HG03159 (cell line): ENCODE measurements at regions not wholly inside any gene's neighbourhood (a gene's known extent, or its start where the extent isn't known, plus 50 kb on each side); places are given as distances from the start of the nearest gene placed in this dataset.
"Not testable (repeated sequence)": the region's sequence is repeated elsewhere in the genome, so short reads cannot be mapped to it uniquely, and the experiment has no call there.

ENCODE experiments used
- ATAC-seq: cut with Tn5 transposase; IDR thresholded peaks from one replicate; pipeline ENCODE4 v1.9.1; 2021; ENCODE audit warnings: mild to moderate bottlenecking, moderate library complexity; ENCODE audit not compliant: unreplicated experiment

- no peak for ATAC-seq
These were observed 448.2 kb downstream of the SEMA3D start for GRCh38 chr7:84738583-84739150.

DNA sequence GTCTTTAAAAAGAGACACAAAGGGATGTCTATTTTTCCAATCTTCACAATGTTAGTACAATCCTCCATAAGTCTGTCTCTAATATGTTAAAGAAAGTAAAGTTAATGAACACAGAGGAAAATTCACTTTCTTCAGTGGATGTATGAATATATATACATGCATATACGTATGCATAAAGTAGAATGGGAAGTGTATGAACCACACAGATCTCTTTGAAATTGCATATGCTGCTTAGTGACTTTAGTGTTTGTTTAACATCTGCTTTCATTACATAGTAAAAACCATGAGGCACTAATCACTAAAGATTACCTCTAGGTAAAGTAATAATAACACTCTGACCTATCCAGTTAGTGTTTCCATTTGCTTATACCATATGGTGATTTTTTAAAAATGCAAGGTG lies 451.2 kb downstream of the SEMA3D start:
- ATAC-seq, result no peak

GRCh38 chr7:84735011-84735410 lies 451.8 kb downstream of the SEMA3D start:
- ATAC-seq, result no peak

DNA sequence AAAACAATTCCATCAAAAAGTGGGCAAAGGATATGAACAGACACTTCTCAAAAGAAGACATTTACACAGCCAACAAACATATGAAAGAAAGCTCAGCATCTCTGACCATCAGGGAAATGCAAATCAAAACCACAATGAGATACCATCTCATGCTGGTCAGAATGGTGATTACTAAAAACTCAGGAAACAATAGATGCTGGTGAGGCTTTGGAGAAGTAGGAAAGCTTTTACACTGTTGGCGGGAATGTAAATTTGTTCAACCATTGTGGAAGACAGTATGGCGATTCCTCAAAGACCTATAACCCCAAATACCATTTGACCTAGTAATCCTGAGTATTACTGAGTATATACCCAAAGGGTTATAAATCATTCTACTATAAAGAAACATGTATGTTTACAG lies 452.9 kb downstream of the SEMA3D start:
- not testable (repeated sequence) for ATAC-seq

DNA sequence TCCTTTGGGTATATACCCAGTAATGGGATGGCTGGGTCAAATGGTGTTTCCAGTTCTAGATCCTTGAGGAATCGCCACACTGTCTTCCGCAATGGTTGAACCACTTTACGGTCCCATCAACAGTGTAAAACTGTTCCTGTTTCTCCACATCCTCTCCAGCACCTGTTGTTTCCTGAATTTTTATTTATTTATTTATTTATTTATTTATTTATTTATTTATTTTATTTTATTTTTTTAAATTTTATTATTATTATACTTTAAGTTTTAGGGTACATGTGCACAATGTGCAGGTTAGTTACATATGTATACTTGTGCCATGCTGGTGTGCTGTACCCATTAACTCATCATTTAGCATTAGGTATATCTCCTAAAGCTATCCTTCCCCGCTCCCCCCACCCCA lies 456.0 kb downstream of the SEMA3D start:
- not testable (repeated sequence) for ATAC-seq

GRCh38 chr7:84729284-84729683 lies 457.6 kb downstream of the SEMA3D start:
- no peak for ATAC-seq

GRCh38 chr7:84722734-84723133 lies 464.1 kb downstream of the SEMA3D start:
- ATAC-seq, result no peak

GRCh38 chr7:84722086-84722485 lies 464.8 kb downstream of the SEMA3D start:
- no peak for ATAC-seq

GRCh38 chr7:84720456-84721097 lies 466.3 kb downstream of the SEMA3D start:
- no peak for ATAC-seq

DNA sequence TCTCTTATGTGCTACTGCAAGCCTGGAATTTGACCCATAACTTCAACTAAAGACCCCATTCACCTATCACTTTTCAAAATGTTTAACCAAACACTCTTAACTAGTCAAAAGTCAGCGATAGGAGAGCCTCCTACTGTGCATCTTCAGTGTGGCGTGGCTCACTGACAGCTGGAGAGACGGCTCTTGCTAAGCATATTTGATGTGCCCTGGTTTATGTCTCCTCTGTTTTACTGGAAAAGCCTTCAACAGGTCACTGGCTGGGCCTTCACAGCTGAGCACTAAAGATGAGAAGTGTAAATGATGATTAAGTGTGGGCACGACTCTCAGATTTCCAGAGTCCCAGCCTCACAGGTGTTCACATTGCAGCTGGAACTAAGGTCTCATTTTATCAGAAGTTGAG lies 472.1 kb downstream of the SEMA3D start:
- ATAC-seq, result no peak

DNA sequence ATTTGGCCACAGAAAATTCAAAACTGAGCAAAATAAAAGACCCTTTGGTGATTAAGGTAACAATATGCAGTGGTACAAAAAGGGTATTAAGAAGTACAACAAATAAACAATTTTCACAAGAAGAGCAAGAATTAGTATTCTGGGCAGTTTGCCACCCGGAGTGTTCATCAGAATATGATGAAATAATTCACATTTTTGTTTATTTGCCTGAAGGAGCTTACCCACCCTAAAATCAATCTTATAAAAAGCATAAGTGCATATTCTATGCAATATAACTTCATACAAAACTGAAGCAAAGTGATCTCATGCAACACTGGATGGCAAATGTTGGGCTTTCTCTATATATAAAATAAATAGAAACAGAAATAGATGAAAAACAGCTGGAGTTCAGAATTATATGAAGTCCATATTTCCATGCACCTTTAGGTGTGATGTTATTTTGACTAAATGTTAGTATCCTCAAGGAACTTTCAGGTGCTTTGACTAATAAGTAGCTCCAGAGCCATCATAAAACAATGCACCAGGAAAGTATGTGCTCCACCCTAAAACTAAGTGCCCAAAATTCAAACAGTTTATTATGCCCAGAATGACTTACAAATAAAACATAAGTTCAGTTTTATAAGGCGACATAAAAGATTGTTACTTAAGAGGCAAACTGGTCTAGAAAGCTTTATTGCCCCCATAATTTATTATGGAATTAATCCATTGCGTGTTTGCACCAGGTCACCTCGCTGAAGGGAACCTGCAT lies 474.3 kb downstream of the SEMA3D start:
- no peak for ATAC-seq

GRCh38 chr7:84710538-84710937 lies 476.3 kb downstream of the SEMA3D start:
- ATAC-seq, result not testable (repeated sequence)

DNA sequence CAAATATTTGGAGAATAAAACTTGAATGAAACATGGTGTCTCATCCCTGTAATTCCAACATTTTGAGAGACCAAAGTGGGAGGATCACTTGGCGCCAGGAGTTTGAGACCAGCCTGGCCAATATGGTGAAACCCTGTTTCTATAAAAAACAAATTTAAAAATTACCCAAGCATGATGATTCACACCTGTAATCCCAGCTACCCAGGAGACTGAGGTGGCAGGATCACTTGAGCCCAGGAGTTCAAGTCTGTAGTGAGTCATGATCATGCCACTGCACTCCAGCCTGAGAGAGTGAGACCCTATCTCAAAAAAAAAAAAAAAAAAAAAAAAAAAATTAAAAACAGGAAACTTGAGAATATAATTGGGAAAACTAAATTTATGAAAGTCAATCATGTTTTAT lies 481.1 kb downstream of the SEMA3D start:
- no peak for ATAC-seq

GRCh38 chr7:84705079-84705478 lies 481.8 kb downstream of the SEMA3D start:
- no peak for ATAC-seq

GRCh38 chr7:84704380-84704779 lies 482.5 kb downstream of the SEMA3D start:
- ATAC-seq, result no peak

DNA sequence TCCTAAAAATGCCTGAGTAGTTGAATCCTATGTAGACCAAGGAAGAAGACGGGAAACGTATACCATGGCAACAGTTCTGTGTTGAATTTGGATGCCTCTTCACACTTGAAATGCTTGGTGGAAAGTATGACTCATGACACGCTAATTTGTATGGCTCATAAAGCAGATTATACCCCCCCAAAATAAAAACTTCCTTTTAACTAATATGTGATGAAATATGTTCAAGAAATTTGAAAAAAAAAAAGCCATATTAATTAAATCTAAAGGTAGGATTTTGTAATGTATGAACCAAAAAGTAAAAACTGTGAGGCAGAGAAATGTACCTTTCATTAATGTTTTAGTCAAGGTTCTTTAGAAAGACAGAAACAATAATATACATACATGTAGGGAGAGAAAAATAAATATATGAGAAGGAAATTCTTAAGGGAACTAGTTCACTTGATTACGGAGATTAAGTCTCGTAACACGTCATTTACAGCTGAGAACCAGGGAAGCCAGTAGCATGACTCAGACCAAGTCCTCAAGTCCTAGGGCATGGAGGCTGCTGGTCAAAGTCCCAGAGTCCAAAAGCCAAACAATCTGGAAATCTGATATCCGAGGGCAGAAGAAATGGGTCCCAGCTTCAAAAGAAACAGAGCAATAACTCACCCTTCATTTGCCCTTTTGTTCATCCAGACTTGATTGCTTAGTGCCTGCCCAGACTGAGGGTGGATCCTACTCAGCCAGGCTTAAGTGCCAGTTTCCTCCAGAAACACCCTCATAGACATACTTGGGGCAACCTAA lies 485.1 kb downstream of the SEMA3D start:
- ATAC-seq, result no peak

GRCh38 chr7:84700563-84701370 lies 486.1 kb downstream of the SEMA3D start:
- no peak for ATAC-seq

DNA sequence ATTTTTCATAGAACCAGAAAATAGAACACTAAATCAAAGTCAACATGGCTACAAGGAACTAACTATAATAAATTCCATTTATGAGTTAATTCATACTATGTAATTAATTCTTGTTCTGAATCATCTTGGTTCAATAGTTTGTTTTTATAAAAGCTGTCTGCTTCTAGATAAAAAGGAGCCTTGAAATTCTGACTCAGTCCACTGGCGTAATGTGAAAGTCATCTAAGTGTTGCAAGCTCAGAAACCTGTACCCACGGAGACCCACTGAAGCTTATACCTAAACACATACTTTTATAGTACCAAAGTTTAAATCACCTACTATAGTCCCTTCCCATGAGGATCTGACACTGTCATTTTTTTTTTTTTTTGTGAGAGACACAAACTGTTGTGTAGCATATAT lies 489.4 kb downstream of the SEMA3D start:
- no peak for ATAC-seq

DNA sequence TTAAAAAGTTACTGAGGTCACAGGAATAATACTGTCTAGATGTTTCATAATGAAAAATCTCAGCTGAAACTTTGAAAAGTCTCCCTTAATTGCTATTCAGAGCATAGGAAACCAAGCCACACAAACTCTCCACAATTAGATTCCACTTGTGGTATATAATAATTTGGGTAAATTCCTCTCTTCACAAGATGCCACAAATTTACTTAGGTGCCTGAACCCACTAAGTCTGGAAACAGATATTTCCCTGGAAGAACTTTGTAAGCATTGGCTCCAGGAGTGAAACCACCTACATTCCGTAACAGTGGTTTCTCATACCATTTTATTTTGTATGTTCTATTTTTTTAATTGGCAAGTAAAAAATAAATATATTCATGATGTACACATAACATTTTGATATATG lies 493.4 kb downstream of the SEMA3D start:
- ATAC-seq, result no peak

GRCh38 chr7:84688671-84689070 lies 494.1 kb upstream of the SEMA3A start:
- no peak for ATAC-seq

DNA sequence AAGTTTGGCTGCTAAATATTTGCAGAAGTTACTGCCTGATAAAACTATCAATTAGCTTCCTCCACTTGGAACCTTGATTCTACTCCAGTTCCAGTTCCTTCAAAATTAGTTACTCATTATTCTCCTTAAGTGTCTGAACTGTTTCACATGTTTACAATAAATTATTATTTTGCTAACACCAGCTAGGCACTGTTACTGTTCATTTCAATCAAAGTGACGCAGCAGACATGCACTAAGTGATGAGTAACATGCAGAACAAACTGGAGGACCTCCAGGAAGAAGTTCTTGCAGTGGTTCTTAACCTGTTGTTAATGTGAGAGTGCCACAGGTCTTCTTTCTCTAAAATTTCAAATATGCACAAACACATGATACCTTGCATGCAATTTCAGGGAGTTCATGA lies 491.8 kb upstream of the SEMA3A start:
- ATAC-seq, result no peak
